ENCODE measurements at regions not wholly inside any gene's neighbourhood (a gene's known extent, or its start where the extent isn't known, plus 50 kb on each side); places are given as distances from the start of the nearest gene placed in this dataset.

GRCh38 chr1:64318428-64318827, 115.0 kb downstream of the UBE2U start:
- H3K4me3 ChIP-seq: no peak overlapping the region
- peak overlapping the region; percentile 86 for H3K27ac ChIP-seq
- no peak for DNase-seq (ENCODE audit: low read depth, low spot score)
- H3K9ac ChIP-seq (ENCODE audit: insufficient read length): peak overlapping the region; percentile 26
- H3K36me3 ChIP-seq (ENCODE audit: insufficient read depth, low read length): no peaks in the 10 kb centered on the region
- no peaks in the 10 kb centered on the region for H3K9me3 ChIP-seq (ENCODE audit: low read depth, low read length)
- TF ChIP-seq FOXP2 (optimal IDR thresholded peaks at IDR 0.05; ENCODE audit: control extremely low read depth, extremely low read length, insufficient read depth): peak; percentile 29
- TF ChIP-seq EZH2 (IDR thresholded peaks at IDR 0.05): no peak
- peak; percentile 28; the same call in 1 of the 2 replicates for TF ChIP-seq POLR2AphosphoS5 (IDR thresholded peaks at IDR 0.05; ENCODE audit: borderline replicate concordance, low read depth, low read length)

- Histone ChIP-seq H3K9me3 (ENCODE audit: low read depth, low read length) (no peaks in the 10 kb centered on the region), H3K4me3 (0 out of 2 replicates have a peak overlapping the region, but pooled peaks have one; percentile 5)
- TF ChIP-seq EZH2 (IDR thresholded peaks at IDR 0.05): no peak
- no peak for TF ChIP-seq POLR2AphosphoS5 (IDR thresholded peaks at IDR 0.05; ENCODE audit: borderline replicate concordance, low read depth, low read length)
- no peak for TF ChIP-seq FOXP2 (optimal IDR thresholded peaks at IDR 0.05; ENCODE audit: control extremely low read depth, extremely low read length, insufficient read depth)
Observed at GRCh38 chr1:64320007-64320406, 116.6 kb downstream of the UBE2U start.

GRCh38 chr1:64320470-64320869, 117.0 kb downstream of the UBE2U start:
- DNase-seq (ENCODE audit: low read depth, low spot score): no peak
- Histone ChIP-seq H3K9ac (ENCODE audit: insufficient read length) (no peak overlapping the region), H3K9me3 (ENCODE audit: low read depth, low read length) (no peaks in the 10 kb centered on the region), H3K36me3 (ENCODE audit: insufficient read depth, low read length) (no peaks in the 10 kb centered on the region), H3K4me3 (no peak overlapping the region), H3K27ac (peak overlapping the region; percentile 49; the same call in 1 of the 2 replicates)
- TF ChIP-seq FOXP2 (optimal IDR thresholded peaks at IDR 0.05; ENCODE audit: control extremely low read depth, extremely low read length, insufficient read depth): no peak
- no peak for TF ChIP-seq POLR2AphosphoS5 (IDR thresholded peaks at IDR 0.05; ENCODE audit: borderline replicate concordance, low read depth, low read length)
- no peak for TF ChIP-seq EZH2 (IDR thresholded peaks at IDR 0.05)

More at GRCh38 chr1:64320007-64320406, 116.6 kb downstream of the UBE2U start:
- no peak for DNase-seq (ENCODE audit: low read depth, low spot score)
- Histone ChIP-seq H3K27ac (peak overlapping the region; percentile 49; the same call in 1 of the 2 replicates), H3K9ac (ENCODE audit: insufficient read length) (no peak overlapping the region), H3K36me3 (ENCODE audit: insufficient read depth, low read length) (no peaks in the 10 kb centered on the region)

GRCh38 chr1:64320922-64321614, 117.6 kb downstream of the UBE2U start:
- Histone ChIP-seq H3K9me3 (ENCODE audit: low read depth, low read length) (no peaks in the 10 kb centered on the region), H3K36me3 (ENCODE audit: insufficient read depth, low read length) (no peaks in the 10 kb centered on the region), H3K9ac (ENCODE audit: insufficient read length) (no peak overlapping the region), H3K27ac (no peak overlapping the region; the same call in 1 of the 2 replicates), H3K4me3 (no peak overlapping the region)
- DNase-seq (ENCODE audit: low read depth, low spot score): no peak
- TF ChIP-seq EZH2 (IDR thresholded peaks at IDR 0.05) (no peak), FOXP2 (optimal IDR thresholded peaks at IDR 0.05; ENCODE audit: control extremely low read depth, extremely low read length, insufficient read depth) (no peak), POLR2AphosphoS5 (IDR thresholded peaks at IDR 0.05; ENCODE audit: borderline replicate concordance, low read depth, low read length) (no peak)

- H3K27ac ChIP-seq: no peak overlapping the region
- no peak for TF ChIP-seq POLR2AphosphoS5 (IDR thresholded peaks at IDR 0.05; ENCODE audit: borderline replicate concordance, low read depth, low read length)
- no peak for TF ChIP-seq FOXP2 (optimal IDR thresholded peaks at IDR 0.05; ENCODE audit: control extremely low read depth, extremely low read length, insufficient read depth)
- no peak for TF ChIP-seq EZH2 (IDR thresholded peaks at IDR 0.05)
- DNase-seq (ENCODE audit: low read depth, low spot score): no peak
- no peaks in the 10 kb centered on the region for H3K9me3 ChIP-seq (ENCODE audit: low read depth, low read length)
- no peaks in the 10 kb centered on the region for H3K36me3 ChIP-seq (ENCODE audit: insufficient read depth, low read length)
- no peak overlapping the region for H3K9ac ChIP-seq (ENCODE audit: insufficient read length)
- H3K4me3 ChIP-seq: no peak overlapping the region
Observed at GRCh38 chr1:64323054-64323453, 119.6 kb downstream of the UBE2U start.

- Histone ChIP-seq H3K4me3 (no peak overlapping the region), H3K9ac (ENCODE audit: insufficient read length) (no peak overlapping the region), H3K9me3 (ENCODE audit: low read depth, low read length) (no peaks in the 10 kb centered on the region), H3K36me3 (ENCODE audit: insufficient read depth, low read length) (no peaks in the 10 kb centered on the region), H3K27ac (no peak overlapping the region)
- no peak for DNase-seq (ENCODE audit: low read depth, low spot score)
- TF ChIP-seq EZH2 (IDR thresholded peaks at IDR 0.05) (no peak), POLR2AphosphoS5 (IDR thresholded peaks at IDR 0.05; ENCODE audit: borderline replicate concordance, low read depth, low read length) (no peak), FOXP2 (optimal IDR thresholded peaks at IDR 0.05; ENCODE audit: control extremely low read depth, extremely low read length, insufficient read depth) (no peak)
Observed at GRCh38 chr1:64323882-64324281, 120.5 kb downstream of the UBE2U start.

- TF ChIP-seq FOXP2 (optimal IDR thresholded peaks at IDR 0.05; ENCODE audit: control extremely low read depth, extremely low read length, insufficient read depth) (no peak), POLR2AphosphoS5 (IDR thresholded peaks at IDR 0.05; ENCODE audit: borderline replicate concordance, low read depth, low read length) (no peak), EZH2 (IDR thresholded peaks at IDR 0.05) (no peak)
- no peaks in the 10 kb centered on the region for H3K9me3 ChIP-seq (ENCODE audit: low read depth, low read length)
Observed at GRCh38 chr1:64325856-64326255, 122.4 kb downstream of the UBE2U start.

GRCh38 chr1:64327119-64327518, 123.7 kb downstream of the UBE2U start:
- TF ChIP-seq EZH2 (IDR thresholded peaks at IDR 0.05) (no peak), POLR2AphosphoS5 (IDR thresholded peaks at IDR 0.05; ENCODE audit: borderline replicate concordance, low read depth, low read length) (no peak), FOXP2 (optimal IDR thresholded peaks at IDR 0.05; ENCODE audit: control extremely low read depth, extremely low read length, insufficient read depth) (no peak)
- no peak overlapping the region for H3K9ac ChIP-seq (ENCODE audit: insufficient read length)
- no peak overlapping the region for H3K4me3 ChIP-seq
- no peaks in the 10 kb centered on the region for H3K9me3 ChIP-seq (ENCODE audit: low read depth, low read length)
- no peaks in the 10 kb centered on the region for H3K36me3 ChIP-seq (ENCODE audit: insufficient read depth, low read length)
- no peak overlapping the region for H3K27ac ChIP-seq
- no peak for DNase-seq (ENCODE audit: low read depth, low spot score)

More at GRCh38 chr1:64325856-64326255, 122.4 kb downstream of the UBE2U start:
- Histone ChIP-seq H3K36me3 (ENCODE audit: insufficient read depth, low read length) (no peaks in the 10 kb centered on the region), H3K4me3 (no peak overlapping the region), H3K27ac (no peak overlapping the region), H3K9ac (ENCODE audit: insufficient read length) (no peak overlapping the region)
- DNase-seq (ENCODE audit: low read depth, low spot score): no peak
